ENCODE measurements at regions not wholly inside any gene's neighbourhood (a gene's known extent, or its start where the extent isn't known, plus 50 kb on each side); places are given as distances from the start of the nearest gene placed in this dataset.

DNA sequence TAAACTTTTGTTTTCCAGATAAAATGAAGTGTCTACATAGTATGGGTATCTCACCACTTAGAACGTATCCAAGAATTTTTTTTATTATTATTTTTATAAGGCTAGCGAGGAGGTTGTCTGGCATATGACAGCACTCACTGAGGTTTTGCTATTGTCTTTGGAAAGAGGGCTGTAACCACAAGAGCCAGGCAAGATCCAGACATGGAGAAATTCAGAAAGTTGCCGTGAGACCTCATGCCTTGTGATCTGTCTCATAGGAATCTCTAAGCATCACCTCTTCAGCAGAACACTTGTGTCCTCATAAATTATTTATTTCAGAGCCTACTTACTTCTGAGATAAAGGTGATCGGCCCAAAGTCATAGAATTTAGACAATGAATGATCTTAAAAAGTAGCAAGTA, 410.8 kb downstream of the CDH11 start:
- DNase-seq (ENCODE audit: low read depth) = no peak

GRCh38 chr16:64705443-64705842, 416.4 kb downstream of the CDH11 start:
- TF ChIP-seq, protein P1, sequence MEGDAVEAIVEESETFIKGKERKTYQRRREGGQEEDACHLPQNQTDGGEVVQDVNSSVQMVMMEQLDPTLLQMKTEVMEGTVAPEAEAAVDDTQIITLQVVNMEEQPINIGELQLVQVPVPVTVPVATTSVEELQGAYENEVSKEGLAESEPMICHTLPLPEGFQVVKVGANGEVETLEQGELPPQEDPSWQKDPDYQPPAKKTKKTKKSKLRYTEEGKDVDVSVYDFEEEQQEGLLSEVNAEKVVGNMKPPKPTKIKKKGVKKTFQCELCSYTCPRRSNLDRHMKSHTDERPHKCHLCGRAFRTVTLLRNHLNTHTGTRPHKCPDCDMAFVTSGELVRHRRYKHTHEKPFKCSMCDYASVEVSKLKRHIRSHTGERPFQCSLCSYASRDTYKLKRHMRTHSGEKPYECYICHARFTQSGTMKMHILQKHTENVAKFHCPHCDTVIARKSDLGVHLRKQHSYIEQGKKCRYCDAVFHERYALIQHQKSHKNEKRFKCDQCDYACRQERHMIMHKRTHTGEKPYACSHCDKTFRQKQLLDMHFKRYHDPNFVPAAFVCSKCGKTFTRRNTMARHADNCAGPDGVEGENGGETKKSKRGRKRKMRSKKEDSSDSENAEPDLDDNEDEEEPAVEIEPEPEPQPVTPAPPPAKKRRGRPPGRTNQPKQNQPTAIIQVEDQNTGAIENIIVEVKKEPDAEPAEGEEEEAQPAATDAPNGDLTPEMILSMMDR (conservative IDR thresholded peaks at IDR 0.05; ENCODE audit: control insufficient read depth, insufficient read depth, low read depth, low read length) = no peak
- H3K4me3 ChIP-seq (ENCODE audit: control insufficient read depth, low read depth, low read length) = no peak overlapping the region
- DNase-seq (ENCODE audit: low read depth) = no peak

More for the DNA sequence above, 410.8 kb downstream of the CDH11 start:
- no peak overlapping the region for H3K4me3 ChIP-seq (ENCODE audit: control insufficient read depth, low read depth, low read length)
- TF ChIP-seq, protein P1 (conservative IDR thresholded peaks at IDR 0.05; ENCODE audit: control insufficient read depth, insufficient read depth, low read depth, low read length) = no peak

DNA sequence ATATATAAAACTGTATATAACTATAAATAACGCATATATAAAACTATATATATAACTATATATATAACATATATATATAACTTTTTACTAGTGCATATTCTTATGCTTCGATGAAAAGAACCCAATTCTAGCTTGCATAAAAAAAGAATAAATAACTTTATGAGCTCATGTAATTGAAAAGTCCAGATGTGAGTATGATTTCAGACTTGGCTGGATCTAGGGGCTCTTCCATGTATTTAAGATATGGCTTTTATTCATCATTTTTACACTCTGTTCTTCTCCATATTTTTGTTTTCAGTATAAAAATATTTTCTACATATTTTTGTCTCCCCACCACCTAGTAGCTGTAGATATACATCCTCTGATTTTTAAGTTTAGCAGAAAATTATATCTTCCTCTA, 417.5 kb downstream of the CDH11 start:
- H3K4me3 ChIP-seq (ENCODE audit: control insufficient read depth, low read depth, low read length) = no peak overlapping the region
- no peak for DNase-seq (ENCODE audit: low read depth)
- TF ChIP-seq, protein P1 (conservative IDR thresholded peaks at IDR 0.05; ENCODE audit: control insufficient read depth, insufficient read depth, low read depth, low read length) = no peak

- TF ChIP-seq, protein P1 (conservative IDR thresholded peaks at IDR 0.05; ENCODE audit: control insufficient read depth, insufficient read depth, low read depth, low read length) = no peak
- DNase-seq (ENCODE audit: low read depth) = no peak
- H3K4me3 ChIP-seq (ENCODE audit: control insufficient read depth, low read depth, low read length) = no peak overlapping the region
These were observed 419.4 kb downstream of the CDH11 start for GRCh38 chr16:64702415-64702814.

DNA sequence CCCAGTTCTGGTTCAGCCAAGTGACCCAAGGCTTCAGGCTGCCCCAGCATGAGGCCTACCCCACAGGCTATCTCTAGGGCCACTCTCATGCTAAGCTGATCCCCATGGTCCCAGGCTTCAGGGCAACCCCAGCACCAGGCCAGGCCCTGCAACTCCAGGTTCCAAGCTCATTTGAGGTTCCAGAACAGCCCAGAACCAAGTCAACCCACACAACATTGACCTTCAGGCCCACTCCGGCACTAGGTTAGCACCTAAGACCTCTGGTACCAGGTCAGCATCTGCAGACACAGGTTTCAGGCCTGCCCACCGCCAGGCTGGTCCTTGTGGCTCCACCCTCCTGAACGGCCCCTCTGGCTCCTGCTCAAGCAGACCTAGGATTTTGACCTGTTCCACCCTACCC, 421.2 kb downstream of the CDH11 start:
- no peak overlapping the region for H3K4me3 ChIP-seq (ENCODE audit: control insufficient read depth, low read depth, low read length)
- TF ChIP-seq, protein P1 (conservative IDR thresholded peaks at IDR 0.05; ENCODE audit: control insufficient read depth, insufficient read depth, low read depth, low read length) = no peak
- DNase-seq (ENCODE audit: low read depth) = no peak

- no peak for DNase-seq (ENCODE audit: low read depth)
These were observed 425.0 kb downstream of the CDH11 start for GRCh38 chr16:64696866-64697265.

More at GRCh38 chr16:64696866-64697265, 425.0 kb downstream of the CDH11 start:
- TF ChIP-seq, protein P1 (conservative IDR thresholded peaks at IDR 0.05; ENCODE audit: control insufficient read depth, insufficient read depth, low read depth, low read length) = no peak
- no peak overlapping the region for H3K4me3 ChIP-seq (ENCODE audit: control insufficient read depth, low read depth, low read length)
